ENCODE measurements at regions not wholly inside any gene's neighbourhood (a gene's known extent, or its start where the extent isn't known, plus 50 kb on each side); places are given as distances from the start of the nearest gene placed in this dataset.

- Mint-ChIP-seq H3K27me3 (ENCODE audit: unreplicated experiment) (peaks cover 43% of the 10 kb centered on the region), H3K4me3 (ENCODE audit: unreplicated experiment) (no peak overlapping the region), H3K27ac (ENCODE audit: unreplicated experiment) (no peak overlapping the region), H3K36me3 (ENCODE audit: unreplicated experiment) (no peaks in the 10 kb centered on the region), H3K9me3 (ENCODE audit: unreplicated experiment) (no peaks in the 10 kb centered on the region), H3K4me1 (ENCODE audit: unreplicated experiment) (no peaks in the 10 kb centered on the region)
- no peak for TF ChIP-seq CTCF (IDR thresholded peaks at IDR 0.05)
- no peak for DNase-seq (ENCODE audit: extremely low spot score, unreplicated experiment)
Observed at GRCh38 chr11:111107501-111107900, 138.0 kb upstream of the POU2AF2 start.

DNA sequence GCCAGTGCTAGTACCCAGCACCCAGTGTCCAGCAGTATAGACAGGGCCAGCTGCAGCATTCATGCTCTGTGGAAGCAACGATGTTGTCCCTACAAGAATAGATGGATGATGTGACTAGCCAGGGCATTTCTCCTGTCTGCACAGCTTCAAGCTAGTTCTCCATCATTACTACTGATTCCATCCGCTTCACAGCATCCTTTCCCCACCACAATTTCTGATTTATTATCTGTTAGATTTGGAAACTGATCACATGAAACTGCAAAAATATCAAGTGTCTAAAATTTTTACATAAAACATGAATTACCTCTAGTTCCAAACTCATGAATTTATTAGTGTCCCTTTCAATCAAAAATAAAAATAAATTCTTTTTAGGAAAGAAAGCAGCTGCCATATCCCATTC lies 138.9 kb upstream of the POU2AF2 start:
- Mint-ChIP-seq H3K27me3 (ENCODE audit: unreplicated experiment) (peaks cover 49% of the 10 kb centered on the region), H3K36me3 (ENCODE audit: unreplicated experiment) (no peaks in the 10 kb centered on the region), H3K9me3 (ENCODE audit: unreplicated experiment) (no peaks in the 10 kb centered on the region), H3K27ac (ENCODE audit: unreplicated experiment) (no peak overlapping the region), H3K4me3 (ENCODE audit: unreplicated experiment) (no peak overlapping the region), H3K4me1 (ENCODE audit: unreplicated experiment) (no peaks in the 10 kb centered on the region)
- DNase-seq (ENCODE audit: extremely low spot score, unreplicated experiment), result no peak
- no peak for TF ChIP-seq CTCF (IDR thresholded peaks at IDR 0.05)

GRCh38 chr11:111105566-111105965 lies 140.0 kb upstream of the POU2AF2 start:
- no peak for DNase-seq (ENCODE audit: extremely low spot score, unreplicated experiment)
- no peak for TF ChIP-seq CTCF (IDR thresholded peaks at IDR 0.05)
- Mint-ChIP-seq H3K27ac (ENCODE audit: unreplicated experiment) (no peak overlapping the region), H3K36me3 (ENCODE audit: unreplicated experiment) (no peaks in the 10 kb centered on the region), H3K4me3 (ENCODE audit: unreplicated experiment) (no peak overlapping the region), H3K4me1 (ENCODE audit: unreplicated experiment) (no peaks in the 10 kb centered on the region), H3K9me3 (ENCODE audit: unreplicated experiment) (no peaks in the 10 kb centered on the region), H3K27me3 (ENCODE audit: unreplicated experiment) (peaks cover 57% of the 10 kb centered on the region)

DNA sequence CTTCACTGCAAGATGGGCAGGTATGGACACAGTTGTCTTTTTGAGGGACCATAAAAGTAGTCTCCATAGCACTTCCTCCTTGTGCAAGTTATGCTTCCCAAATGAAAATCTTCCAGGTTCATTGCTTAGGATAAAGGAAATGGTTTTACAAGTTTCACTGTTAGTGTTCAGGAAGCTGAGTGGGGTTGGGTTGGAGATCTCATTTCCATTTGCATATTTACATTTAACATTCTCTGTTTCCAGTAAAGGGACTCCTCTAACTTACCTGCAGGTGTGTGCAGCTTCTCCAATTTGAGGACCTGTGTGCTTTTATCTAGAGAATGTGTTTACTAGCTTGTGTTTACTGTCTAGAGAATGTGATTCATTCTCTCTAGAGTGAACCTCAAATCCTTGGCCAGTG lies 141.3 kb upstream of the POU2AF2 start:
- Mint-ChIP-seq H3K27me3 (ENCODE audit: unreplicated experiment) (peaks cover 60% of the 10 kb centered on the region), H3K36me3 (ENCODE audit: unreplicated experiment) (no peaks in the 10 kb centered on the region), H3K9me3 (ENCODE audit: unreplicated experiment) (no peaks in the 10 kb centered on the region), H3K27ac (ENCODE audit: unreplicated experiment) (no peak overlapping the region), H3K4me3 (ENCODE audit: unreplicated experiment) (no peak overlapping the region), H3K4me1 (ENCODE audit: unreplicated experiment) (no peaks in the 10 kb centered on the region)
- DNase-seq (ENCODE audit: extremely low spot score, unreplicated experiment), result no peak
- no peak for TF ChIP-seq CTCF (IDR thresholded peaks at IDR 0.05)

GRCh38 chr11:111101881-111102280 lies 143.6 kb upstream of the POU2AF2 start:
- Mint-ChIP-seq H3K27me3 (ENCODE audit: unreplicated experiment) (peaks cover 50% of the 10 kb centered on the region), H3K4me3 (ENCODE audit: unreplicated experiment) (no peak overlapping the region), H3K4me1 (ENCODE audit: unreplicated experiment) (no peaks in the 10 kb centered on the region), H3K9me3 (ENCODE audit: unreplicated experiment) (no peaks in the 10 kb centered on the region), H3K27ac (ENCODE audit: unreplicated experiment) (no peak overlapping the region), H3K36me3 (ENCODE audit: unreplicated experiment) (no peaks in the 10 kb centered on the region)
- no peak for TF ChIP-seq CTCF (IDR thresholded peaks at IDR 0.05)
- DNase-seq (ENCODE audit: extremely low spot score, unreplicated experiment), result no peak
